SKM-1 treated with dmso at 0.1 percent for 144 hours (cell line): ENCODE measurements at regions not wholly inside any gene's neighbourhood (a gene's known extent, or its start where the extent isn't known, plus 50 kb on each side); places are given as distances from the start of the nearest gene placed in this dataset.

Experiments
- DNase-seq: peaks from one replicate; lab custom pipeline; 2025; ENCODE audit not compliant: unreplicated experiment; lab: John Stamatoyannopoulos, UW

DNA sequence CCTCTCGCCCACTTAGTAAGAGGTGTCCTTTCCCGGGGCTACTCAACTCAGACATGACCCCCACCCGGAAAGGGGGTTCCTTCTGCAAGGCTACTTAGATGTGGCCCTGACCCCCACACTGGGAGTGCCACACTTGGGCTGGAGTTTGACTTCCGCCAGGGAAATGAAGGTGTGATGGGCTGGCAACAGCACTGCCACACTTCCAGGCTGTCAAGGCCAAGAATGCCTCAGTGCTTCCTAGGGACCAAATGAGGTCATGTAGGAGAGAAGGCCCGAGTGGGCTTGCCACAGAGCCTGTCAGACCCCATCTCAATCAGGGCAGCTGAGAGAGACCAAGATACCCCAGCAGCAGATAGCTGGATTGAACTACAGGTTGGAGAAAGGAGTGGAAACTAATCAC is 55.5 kb downstream of the DRD1 start:
- no peak for DNase-seq

DNA sequence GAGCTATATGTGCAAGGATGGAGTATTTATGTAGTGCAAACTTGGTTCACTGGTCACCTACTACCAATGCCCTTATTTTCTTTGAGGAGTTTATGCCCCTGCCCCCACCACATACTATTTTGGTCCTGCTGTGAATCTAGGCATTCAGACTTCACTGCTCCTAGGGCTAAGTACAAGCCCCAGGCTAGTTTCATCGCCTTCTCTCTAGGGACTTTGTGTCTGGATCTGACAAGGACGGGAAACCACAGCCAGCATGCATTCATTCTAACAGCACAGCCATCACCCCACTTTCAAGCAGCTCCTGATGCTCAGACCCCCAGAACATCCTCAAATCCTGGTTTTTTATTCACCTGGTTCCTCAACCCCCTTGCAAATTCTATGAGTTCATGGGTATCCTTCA is 56.8 kb downstream of the DRD1 start:
- DNase-seq = no peak

- DNase-seq = no peak
Measured at GRCh38 chr5:175386526-175386925, 57.5 kb downstream of the DRD1 start.

DNA sequence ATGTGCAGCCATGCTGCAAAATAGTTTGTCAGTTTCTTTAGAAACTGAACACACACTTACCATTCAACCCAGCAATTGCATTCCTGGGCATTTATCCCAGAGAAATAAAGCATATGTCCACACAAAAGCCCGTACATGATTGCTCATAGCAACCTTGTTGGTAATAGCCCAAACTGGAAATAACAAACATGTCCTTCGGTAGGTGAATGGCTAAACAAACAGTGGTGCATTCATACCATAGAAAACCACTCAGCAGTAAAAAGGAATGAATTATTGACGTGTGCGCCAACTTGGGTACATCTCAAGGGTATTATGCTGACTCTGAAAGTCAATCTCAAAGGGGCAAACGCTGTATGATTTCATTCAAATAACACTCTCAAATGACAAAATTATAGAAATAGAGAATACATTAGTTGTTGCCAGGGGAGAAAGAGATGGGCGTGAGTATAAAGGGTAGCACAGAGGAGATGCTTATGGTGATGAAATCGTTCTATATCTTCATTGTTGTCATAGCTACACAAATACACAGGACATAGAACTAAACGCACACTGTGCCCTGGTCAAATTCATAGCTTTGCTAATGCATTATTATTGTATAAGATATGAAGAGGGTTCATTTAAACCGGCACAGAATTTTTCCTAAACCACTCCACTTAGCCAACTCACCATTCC is 58.2 kb downstream of the DRD1 start:
- DNase-seq = no peak

- DNase-seq = no peak
Measured at GRCh38 chr5:175384724-175385552, 59.0 kb downstream of the DRD1 start.

DNA sequence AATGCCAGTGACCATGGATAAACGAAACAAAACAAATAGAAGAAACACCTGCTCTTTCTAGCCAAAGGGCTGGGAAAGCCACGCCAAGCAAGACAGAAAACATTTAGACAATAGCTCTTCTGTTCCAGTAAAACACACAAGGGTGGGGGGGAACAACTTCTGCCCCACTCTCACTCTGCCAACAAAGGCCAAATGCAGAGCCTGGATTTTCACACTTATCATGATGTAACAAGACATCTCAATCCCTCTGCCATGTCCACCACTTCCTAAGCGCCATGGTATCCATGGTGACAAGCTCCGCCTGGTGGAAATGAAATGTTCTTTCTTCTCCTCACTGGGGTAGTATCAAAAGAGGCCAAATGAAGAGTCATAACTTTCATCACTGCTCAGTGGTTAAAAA is 60.6 kb downstream of the DRD1 start:
- DNase-seq = no peak

GRCh38 chr5:175382171-175382570 is 61.8 kb downstream of the DRD1 start:
- DNase-seq = no peak

GRCh38 chr5:175381130-175381529 is 62.9 kb downstream of the DRD1 start:
- DNase-seq = no peak

- DNase-seq = no peak
Measured at GRCh38 chr5:175380701-175381100, 63.3 kb downstream of the DRD1 start.

GRCh38 chr5:175379867-175380266 is 64.1 kb downstream of the DRD1 start:
- DNase-seq = no peak

GRCh38 chr5:175378444-175379028 is 65.4 kb downstream of the DRD1 start:
- DNase-seq = no peak

DNA sequence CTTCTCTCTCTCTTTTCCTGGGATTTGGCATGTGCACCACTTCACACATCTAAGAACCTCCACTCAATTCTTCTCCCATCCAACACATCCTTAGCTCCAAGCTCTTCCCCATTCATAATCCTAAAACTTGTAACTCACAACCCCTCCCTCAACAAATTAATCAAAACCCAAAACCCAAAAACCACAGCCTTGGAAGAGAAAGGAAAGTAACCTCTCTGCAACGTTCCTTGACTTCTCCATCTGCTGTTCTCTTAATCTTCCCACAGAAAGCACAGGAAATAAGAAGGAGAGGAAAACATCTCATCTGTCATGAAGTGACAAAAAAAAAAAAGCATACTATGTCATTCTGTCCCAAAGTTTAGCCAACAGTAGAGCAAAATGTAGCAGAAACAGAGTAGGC is 66.2 kb downstream of the DRD1 start:
- no peak for DNase-seq

DNA sequence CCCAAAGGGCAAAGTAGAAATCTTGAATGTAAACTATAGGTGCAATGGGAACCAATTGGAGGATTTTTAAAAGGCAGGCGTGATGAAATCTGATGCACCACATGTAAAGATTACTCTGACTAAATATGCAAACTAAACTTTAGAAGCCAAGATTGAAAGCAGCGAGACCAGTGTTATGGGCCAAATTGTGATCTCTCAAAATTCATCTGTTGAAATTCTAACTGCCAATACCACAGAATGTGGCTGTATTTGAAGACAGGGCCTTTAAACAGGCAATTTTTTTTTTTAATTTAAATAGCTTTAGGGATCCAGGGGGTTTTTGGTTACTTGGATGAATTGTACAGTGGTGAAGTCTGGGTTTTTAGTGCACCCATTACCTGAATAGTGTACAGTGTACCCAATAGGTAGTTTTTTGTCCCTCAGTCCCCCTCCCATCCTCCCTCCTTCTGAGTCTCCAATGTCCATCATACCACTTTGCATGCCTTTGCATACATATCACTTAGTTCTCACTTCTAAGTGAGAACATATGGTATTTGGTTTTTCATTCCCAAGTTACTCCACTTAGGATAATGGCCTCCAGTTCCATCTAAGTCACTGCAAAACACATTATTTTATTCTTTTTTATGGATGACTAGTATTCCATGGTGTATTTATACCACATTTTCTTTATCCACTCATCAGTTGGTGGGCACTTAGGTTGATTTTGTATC is 69.7 kb downstream of the DRD1 start:
- no peak for DNase-seq

DNA sequence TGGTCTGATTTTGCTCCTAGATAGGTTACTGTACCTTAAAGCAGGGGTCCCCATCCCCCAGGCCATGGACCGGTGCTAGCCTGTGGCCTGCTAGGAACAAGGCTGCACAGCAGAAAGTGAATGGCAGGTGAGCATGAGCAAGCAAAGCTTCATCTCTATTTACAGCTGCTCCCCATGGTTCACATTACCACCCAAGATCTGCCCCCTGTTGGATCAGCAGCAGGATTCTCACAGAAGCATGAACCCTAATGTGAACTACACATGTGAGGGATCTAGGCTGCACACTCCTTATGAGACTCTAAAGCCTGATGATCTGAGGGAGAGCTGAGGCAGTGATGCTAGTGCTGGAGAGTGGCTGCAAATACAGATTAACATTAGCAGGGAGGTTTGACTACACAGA is 78.1 kb downstream of the DRD1 start:
- DNase-seq = no peak

DNA sequence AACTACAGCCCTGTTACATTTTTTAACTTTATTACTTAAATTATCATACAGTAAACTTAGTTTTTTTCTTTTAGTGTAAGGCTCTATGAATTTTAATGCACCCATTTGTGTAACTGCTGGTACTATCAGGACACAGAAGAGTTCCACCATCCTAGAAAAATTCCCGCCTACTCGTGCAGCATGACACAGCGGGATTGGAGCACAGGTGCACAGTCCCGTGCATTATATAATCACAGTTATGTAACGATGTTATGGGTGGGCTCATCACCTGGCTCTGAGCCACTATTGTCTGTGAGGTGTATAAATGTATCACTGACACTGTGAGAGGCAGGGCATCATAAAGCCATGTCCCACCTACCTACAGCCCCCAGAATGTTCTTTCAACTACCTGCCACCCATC is 80.7 kb downstream of the DRD1 start:
- DNase-seq = no peak

GRCh38 chr5:175357995-175358394 is 86.0 kb downstream of the DRD1 start:
- no peak for DNase-seq

DNA sequence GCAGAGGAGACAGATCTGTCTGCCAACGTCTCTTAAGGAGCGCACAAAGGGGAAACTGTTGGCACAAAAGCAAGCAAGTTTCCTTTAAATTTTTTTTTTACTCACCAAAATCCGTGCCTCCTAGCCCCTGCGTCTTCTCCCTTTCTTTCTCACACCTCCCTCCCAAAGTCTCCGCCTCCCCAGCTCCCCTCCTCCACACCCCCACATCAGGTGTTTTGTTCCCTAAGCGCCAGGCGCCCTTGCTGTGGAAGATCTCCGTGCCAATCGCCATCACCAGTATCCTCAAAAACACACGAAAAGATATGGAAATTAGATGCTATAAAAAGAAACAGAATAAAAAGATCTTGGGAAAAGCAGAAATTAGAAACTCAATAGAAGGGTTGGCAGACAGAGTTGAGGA is 87.6 kb downstream of the DRD1 start:
- no peak for DNase-seq

- DNase-seq = no peak
Measured at GRCh38 chr5:175354964-175355363, 89.0 kb downstream of the DRD1 start.

DNA sequence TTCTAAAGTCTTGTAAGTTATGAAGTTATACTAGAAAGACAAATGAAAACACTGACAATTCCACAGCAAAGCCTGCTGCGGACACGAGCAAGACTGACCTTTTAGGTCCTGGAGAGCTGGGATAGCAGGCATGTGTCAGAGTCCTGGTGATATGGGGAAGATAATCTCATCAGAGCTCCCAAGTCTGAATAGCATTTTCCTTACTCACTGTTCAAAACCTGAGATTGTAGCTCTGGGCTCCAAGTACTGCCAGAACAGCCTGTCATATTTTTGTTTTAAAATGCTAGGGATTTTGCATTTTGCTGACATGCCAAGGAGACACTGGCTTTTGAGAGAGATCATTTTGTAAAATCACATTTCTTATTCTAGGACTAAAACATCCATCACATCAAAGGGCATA is 90.1 kb downstream of the DRD1 start:
- DNase-seq = no peak

- DNase-seq = no peak
Measured at GRCh38 chr5:175351897-175352590, 91.9 kb downstream of the DRD1 start.

GRCh38 chr5:175351126-175351525 is 92.9 kb downstream of the DRD1 start:
- DNase-seq = no peak
